ENCODE measurements at regions not wholly inside any gene's neighbourhood (a gene's known extent, or its start where the extent isn't known, plus 50 kb on each side); places are given as distances from the start of the nearest gene placed in this dataset.

- TF ChIP-seq POLR2A (IDR thresholded peaks at IDR 0.05): no peak
- TF ChIP-seq CTCF (IDR thresholded peaks at IDR 0.05): no peak
Measured at GRCh38 chr2:146632707-146633106, 1212.1 kb upstream of the ACVR2A start.
